HCT116 (cell line): ENCODE measurements at regions not wholly inside any gene's neighbourhood (a gene's known extent, or its start where the extent isn't known, plus 50 kb on each side); places are given as distances from the start of the nearest gene placed in this dataset.

ENCODE experiments used
- CTCF ChIP-seq, 3 experiments: fragments of 200-600 bp in 1 of 3; sonication (generic) in 1 of 3; IDR thresholded peaks in 2 of 3; conservative IDR thresholded peaks in 1 of 3; 2 replicates each; pipeline ENCODE4 v1.5.1; 2012 to 2017; ENCODE audit warnings: low read depth in 2 of 3, low read length in 2 of 3, antibody characterized with exemption in 1 of 3, borderline replicate concordance in 1 of 3, control low read depth in 1 of 3, mild to moderate bottlenecking in 1 of 3, mixed read lengths in 1 of 3, mixed run types in 1 of 3, moderate library complexity in 1 of 3; ENCODE audit not compliant: insufficient read depth in 1 of 3
- EZH2 ChIP-seq: fragments of 200-600 bp; sonication (generic); IDR thresholded peaks from 2 replicates; pipeline ENCODE4 v1.6.1; 2017; ENCODE audit warnings: antibody characterized with exemption, mixed run types
- EZH2phosphoT487 ChIP-seq: fragments of 200-600 bp; IDR thresholded peaks from 2 replicates; pipeline ENCODE4 v1.6.1; 2018; ENCODE audit warnings: antibody characterized with exemption, borderline replicate concordance
- FOSL1 ChIP-seq: IDR thresholded peaks from 2 replicates; pipeline ENCODE4 v1.6.1; 2012; ENCODE audit warnings: low read depth
- POLR2A ChIP-seq: IDR thresholded peaks from 2 replicates; pipeline ENCODE4 v1.7.0; 2011; ENCODE audit warnings: borderline replicate concordance; ENCODE audit not compliant: insufficient read depth, insufficient read length; ENCODE audit errors: extremely low read depth
- POLR2AphosphoS5 ChIP-seq: IDR thresholded peaks from 2 replicates; pipeline ENCODE4 v1.6.1; 2011; ENCODE audit warnings: mild to moderate bottlenecking, low read depth, low read length, moderate library complexity
- REST ChIP-seq: IDR thresholded peaks from 2 replicates; pipeline ENCODE4 v1.6.1; 2012; ENCODE audit warnings: low read depth
- SP1 ChIP-seq: IDR thresholded peaks from 2 replicates; pipeline ENCODE4 v1.6.1; 2012; ENCODE audit warnings: low read depth
- SRF ChIP-seq: IDR thresholded peaks from 2 replicates; pipeline ENCODE4 v1.6.1; 2012; ENCODE audit warnings: low read depth
- YY1 ChIP-seq: IDR thresholded peaks from 2 replicates; pipeline ENCODE4 v1.6.1; 2011; ENCODE audit warnings: low read length, low read depth, moderate library complexity, mild to moderate bottlenecking; ENCODE audit not compliant: insufficient replicate concordance; ENCODE audit errors: extremely low read depth
- TF ChIP-seq, protein P1 (sequence below): IDR thresholded peaks from 2 replicates; pipeline ENCODE4 v1.6.1; 2012

GRCh38 chr7:35348611-35349400 is 94.9 kb upstream of the TBX20 start:
- TF ChIP-seq POLR2A (no peak), CTCF (IDR thresholded peaks at IDR 0.05 in 2 of 3, conservative IDR thresholded peaks at IDR 0.05 in 1 of 3; ENCODE audit: borderline replicate concordance in 1 of 3, insufficient read depth in 1 of 3, low read depth in 2 of 3, low read length in 2 of 3) (no peak), EZH2 (no peak), EZH2phosphoT487 (no peak), REST (no peak), POLR2AphosphoS5 (no peak), SRF (no peak), YY1 (no peak), SP1 (no peak), FOSL1 (no peak)
- TF ChIP-seq, protein P1, sequence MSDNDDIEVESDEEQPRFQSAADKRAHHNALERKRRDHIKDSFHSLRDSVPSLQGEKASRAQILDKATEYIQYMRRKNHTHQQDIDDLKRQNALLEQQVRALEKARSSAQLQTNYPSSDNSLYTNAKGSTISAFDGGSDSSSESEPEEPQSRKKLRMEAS = no peak
